WTC11 (cell line): ENCODE measurements at regions not wholly inside any gene's neighbourhood (a gene's known extent, or its start where the extent isn't known, plus 50 kb on each side); places are given as distances from the start of the nearest gene placed in this dataset.

Experiments used
- CBFB ChIP-seq: sonication (generic); formaldehyde crosslinking; IDR thresholded peaks from 2 replicates; pipeline ENCODE4 v1.8.1; 2022; ENCODE audit warnings: mild to moderate bottlenecking, low read depth, missing genetic modification reagents
- CREM ChIP-seq: sonication (generic); formaldehyde crosslinking; IDR thresholded peaks from 2 replicates; pipeline ENCODE4 v1.8.1; 2022; ENCODE audit warnings: mild to moderate bottlenecking, missing genetic modification reagents, moderate library complexity
- FOXP1 ChIP-seq: sonication (generic); formaldehyde crosslinking; IDR thresholded peaks from 2 replicates; pipeline ENCODE4 v1.8.0; 2022; ENCODE audit warnings: missing genetic modification reagents, mild to moderate bottlenecking, moderate library complexity, borderline replicate concordance
- SMAD4 ChIP-seq: sonication (generic); formaldehyde crosslinking; IDR thresholded peaks from 2 replicates; pipeline ENCODE4 v1.8.0; 2022; ENCODE audit warnings: mild to moderate bottlenecking, missing genetic modification reagents
- TCF7 ChIP-seq: sonication (generic); formaldehyde crosslinking; IDR thresholded peaks from 2 replicates; pipeline ENCODE4 v1.8.0; 2022; ENCODE audit warnings: mild to moderate bottlenecking, low read depth, missing genetic modification reagents, moderate library complexity
- ZNF121 ChIP-seq: sonication (generic); formaldehyde crosslinking; IDR thresholded peaks from 2 replicates; pipeline ENCODE4 v1.8.0; 2023; ENCODE audit warnings: missing genetic modification reagents
- TF ChIP-seq, protein P1 (sequence below): fragments of 200-600 bp; IDR thresholded peaks from 2 replicates; pipeline ENCODE4 v1.8.0; 2022; ENCODE audit warnings: antibody characterized with exemption
- TF ChIP-seq, protein P2 (sequence below): sonication (generic); formaldehyde crosslinking; IDR thresholded peaks from 2 replicates; pipeline ENCODE4 v1.8.1; 2023; ENCODE audit warnings: mild to moderate bottlenecking, missing genetic modification reagents, borderline replicate concordance
- TF ChIP-seq, protein P3 (sequence below): sonication (generic); formaldehyde crosslinking; IDR thresholded peaks from 2 replicates; pipeline ENCODE4 v1.8.1; 2022; ENCODE audit warnings: mild to moderate bottlenecking, moderate library complexity, missing genetic modification reagents
- TF ChIP-seq, protein P4 (sequence below): sonication (generic); formaldehyde crosslinking; IDR thresholded peaks from 2 replicates; pipeline ENCODE4 v1.8.0; 2022; ENCODE audit warnings: mild to moderate bottlenecking, missing genetic modification reagents

DNA sequence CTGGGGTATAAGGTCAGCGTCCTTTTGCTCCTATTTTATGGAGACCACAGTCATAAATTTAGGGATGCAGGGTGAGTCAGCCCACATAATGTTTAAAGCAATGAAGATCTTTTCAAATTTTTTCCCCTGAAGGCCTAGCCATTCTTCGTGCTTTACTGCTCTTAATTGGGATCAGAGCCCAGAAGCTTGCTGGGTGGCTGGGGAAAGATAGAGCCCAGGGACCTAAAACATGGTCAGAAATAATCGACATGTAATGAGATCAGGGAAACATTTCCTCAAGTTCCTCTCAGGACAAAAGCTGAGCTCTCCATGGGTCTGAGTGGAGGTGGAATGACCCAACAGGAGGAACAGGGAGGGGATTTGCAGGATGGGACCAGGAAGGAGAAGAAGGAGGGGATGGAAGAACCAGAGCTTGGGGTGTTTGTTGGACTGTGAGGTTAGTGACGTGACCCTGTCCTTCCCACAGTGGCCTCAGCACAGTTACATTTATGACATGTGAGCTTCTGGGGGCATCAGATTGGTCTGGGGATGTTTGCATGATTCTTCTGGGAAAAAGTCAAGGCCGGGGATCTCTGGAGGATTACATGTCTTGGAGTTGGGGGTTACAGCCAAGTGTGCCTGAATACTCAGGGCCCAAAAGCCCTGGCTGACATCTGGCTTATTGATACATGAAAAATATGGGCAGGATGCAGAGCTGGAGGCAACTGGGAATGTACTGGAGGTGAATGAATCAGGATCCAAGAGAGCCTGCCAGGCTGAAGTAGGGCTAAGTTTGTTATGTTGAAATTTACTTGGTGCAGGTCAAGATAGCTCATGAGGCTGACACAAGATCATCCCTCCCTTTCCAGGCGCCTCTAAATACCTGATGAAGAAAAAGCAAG, 477.9 kb downstream of the RPS24 start:
- TF ChIP-seq SMAD4 (no peak), TCF7 (CRISPR knock-in tag) (no peak), CBFB (CRISPR knock-in tag) (no peak), CREM (CRISPR knock-in tag) (no peak), ZNF121 (CRISPR knock-in tag) (no peak), FOXP1 (no peak)
- TF ChIP-seq, protein P1, sequence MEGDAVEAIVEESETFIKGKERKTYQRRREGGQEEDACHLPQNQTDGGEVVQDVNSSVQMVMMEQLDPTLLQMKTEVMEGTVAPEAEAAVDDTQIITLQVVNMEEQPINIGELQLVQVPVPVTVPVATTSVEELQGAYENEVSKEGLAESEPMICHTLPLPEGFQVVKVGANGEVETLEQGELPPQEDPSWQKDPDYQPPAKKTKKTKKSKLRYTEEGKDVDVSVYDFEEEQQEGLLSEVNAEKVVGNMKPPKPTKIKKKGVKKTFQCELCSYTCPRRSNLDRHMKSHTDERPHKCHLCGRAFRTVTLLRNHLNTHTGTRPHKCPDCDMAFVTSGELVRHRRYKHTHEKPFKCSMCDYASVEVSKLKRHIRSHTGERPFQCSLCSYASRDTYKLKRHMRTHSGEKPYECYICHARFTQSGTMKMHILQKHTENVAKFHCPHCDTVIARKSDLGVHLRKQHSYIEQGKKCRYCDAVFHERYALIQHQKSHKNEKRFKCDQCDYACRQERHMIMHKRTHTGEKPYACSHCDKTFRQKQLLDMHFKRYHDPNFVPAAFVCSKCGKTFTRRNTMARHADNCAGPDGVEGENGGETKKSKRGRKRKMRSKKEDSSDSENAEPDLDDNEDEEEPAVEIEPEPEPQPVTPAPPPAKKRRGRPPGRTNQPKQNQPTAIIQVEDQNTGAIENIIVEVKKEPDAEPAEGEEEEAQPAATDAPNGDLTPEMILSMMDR = no peak
- TF ChIP-seq, protein P2, sequence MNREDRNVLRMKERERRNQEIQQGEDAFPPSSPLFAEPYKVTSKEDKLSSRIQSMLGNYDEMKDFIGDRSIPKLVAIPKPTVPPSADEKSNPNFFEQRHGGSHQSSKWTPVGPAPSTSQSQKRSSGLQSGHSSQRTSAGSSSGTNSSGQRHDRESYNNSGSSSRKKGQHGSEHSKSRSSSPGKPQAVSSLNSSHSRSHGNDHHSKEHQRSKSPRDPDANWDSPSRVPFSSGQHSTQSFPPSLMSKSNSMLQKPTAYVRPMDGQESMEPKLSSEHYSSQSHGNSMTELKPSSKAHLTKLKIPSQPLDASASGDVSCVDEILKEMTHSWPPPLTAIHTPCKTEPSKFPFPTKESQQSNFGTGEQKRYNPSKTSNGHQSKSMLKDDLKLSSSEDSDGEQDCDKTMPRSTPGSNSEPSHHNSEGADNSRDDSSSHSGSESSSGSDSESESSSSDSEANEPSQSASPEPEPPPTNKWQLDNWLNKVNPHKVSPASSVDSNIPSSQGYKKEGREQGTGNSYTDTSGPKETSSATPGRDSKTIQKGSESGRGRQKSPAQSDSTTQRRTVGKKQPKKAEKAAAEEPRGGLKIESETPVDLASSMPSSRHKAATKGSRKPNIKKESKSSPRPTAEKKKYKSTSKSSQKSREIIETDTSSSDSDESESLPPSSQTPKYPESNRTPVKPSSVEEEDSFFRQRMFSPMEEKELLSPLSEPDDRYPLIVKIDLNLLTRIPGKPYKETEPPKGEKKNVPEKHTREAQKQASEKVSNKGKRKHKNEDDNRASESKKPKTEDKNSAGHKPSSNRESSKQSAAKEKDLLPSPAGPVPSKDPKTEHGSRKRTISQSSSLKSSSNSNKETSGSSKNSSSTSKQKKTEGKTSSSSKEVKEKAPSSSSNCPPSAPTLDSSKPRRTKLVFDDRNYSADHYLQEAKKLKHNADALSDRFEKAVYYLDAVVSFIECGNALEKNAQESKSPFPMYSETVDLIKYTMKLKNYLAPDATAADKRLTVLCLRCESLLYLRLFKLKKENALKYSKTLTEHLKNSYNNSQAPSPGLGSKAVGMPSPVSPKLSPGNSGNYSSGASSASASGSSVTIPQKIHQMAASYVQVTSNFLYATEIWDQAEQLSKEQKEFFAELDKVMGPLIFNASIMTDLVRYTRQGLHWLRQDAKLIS (CRISPR knock-in tag) = no peak
- TF ChIP-seq, protein P3, sequence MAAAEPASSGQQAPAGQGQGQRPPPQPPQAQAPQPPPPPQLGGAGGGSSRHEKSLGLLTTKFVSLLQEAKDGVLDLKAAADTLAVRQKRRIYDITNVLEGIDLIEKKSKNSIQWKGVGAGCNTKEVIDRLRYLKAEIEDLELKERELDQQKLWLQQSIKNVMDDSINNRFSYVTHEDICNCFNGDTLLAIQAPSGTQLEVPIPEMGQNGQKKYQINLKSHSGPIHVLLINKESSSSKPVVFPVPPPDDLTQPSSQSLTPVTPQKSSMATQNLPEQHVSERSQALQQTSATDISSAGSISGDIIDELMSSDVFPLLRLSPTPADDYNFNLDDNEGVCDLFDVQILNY (CRISPR knock-in tag) = no peak
- TF ChIP-seq, protein P4, sequence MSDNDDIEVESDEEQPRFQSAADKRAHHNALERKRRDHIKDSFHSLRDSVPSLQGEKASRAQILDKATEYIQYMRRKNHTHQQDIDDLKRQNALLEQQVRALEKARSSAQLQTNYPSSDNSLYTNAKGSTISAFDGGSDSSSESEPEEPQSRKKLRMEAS (CRISPR knock-in tag) = no peak
